ENCODE measurements at regions not wholly inside any gene's neighbourhood (a gene's known extent, or its start where the extent isn't known, plus 50 kb on each side); places are given as distances from the start of the nearest gene placed in this dataset.
"Not testable (repeated sequence)": the region's sequence is repeated elsewhere in the genome, so short reads cannot be mapped to it uniquely, and the experiment has no call there.

DNA sequence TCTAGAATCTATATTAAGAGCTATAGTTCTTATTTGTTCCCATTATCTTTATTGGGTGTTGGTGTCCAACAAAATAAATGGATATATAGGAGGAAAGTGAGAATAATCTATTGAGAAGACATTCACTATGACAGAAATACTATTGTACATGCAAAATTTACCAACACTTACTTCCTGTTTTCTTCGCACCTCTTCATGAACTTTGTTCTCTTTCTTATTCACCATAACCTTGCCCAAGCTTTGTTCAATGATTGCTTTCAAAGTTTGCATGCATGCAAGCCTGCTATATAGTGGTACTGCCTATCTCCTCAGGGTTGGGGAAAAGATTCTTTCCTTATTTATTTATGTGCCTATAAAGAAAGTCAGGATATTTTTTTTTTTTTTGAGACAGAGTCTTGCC lies 176.4 kb upstream of the JADE1 start:
- no peak overlapping the region for H2AFZ ChIP-seq (ENCODE audit: low read length)
- no peaks in the 10 kb centered on the region for H3K36me3 ChIP-seq (ENCODE audit: insufficient read depth, low read length)
- H3K79me2 ChIP-seq (ENCODE audit: insufficient read depth, low read length): no peaks in the 10 kb centered on the region
- no peaks in the 10 kb centered on the region for H3K27me3 ChIP-seq (ENCODE audit: insufficient read depth, low read length)
- no peak overlapping the region for H3K27ac ChIP-seq (ENCODE audit: low read depth, low read length)
- no peaks in the 10 kb centered on the region for H3K9me3 ChIP-seq (ENCODE audit: low read depth, low read length)
- no peaks in the 10 kb centered on the region for H4K20me1 ChIP-seq (ENCODE audit: insufficient read depth, low read length)
- no peak for TF ChIP-seq CTCF (IDR thresholded peaks at IDR 0.05; ENCODE audit: extremely low read depth, low read depth, low read length)
- no peaks in the 10 kb centered on the region for H3K4me1 ChIP-seq (ENCODE audit: insufficient read depth, low read length)
- no peak overlapping the region for H3K4me2 ChIP-seq (ENCODE audit: insufficient read depth, low read length)
- no peak overlapping the region for H3K4me3 ChIP-seq (ENCODE audit: insufficient read depth, low read length)
- DNase-seq (ENCODE audit: insufficient read length, low spot score, missing footprints): no peak

DNA sequence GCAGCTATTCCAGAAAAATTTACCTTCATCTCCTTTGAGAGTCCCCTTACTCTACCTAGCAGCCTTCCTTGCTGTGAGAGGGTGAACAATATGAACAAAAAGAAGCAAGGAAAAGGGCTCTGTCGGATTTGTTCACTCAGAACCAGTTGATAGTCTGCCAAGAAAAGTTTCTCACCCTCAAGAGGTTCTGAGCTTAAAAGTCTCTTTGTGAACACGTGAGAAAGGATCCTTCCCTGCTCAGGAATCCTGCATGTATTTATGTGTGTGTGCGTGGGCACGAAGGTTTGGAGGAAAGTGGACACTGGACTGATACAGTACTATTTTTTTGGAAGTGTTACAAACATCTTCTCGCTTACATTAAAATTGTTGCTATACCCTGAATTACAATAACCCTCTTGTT lies 178.6 kb upstream of the JADE1 start:
- Histone ChIP-seq H3K36me3 (ENCODE audit: insufficient read depth, low read length) (no peaks in the 10 kb centered on the region), H3K79me2 (ENCODE audit: insufficient read depth, low read length) (no peaks in the 10 kb centered on the region)
- peak; percentile 44 for DNase-seq (ENCODE audit: insufficient read length, low spot score, missing footprints)

GRCh38 chr4:128623508-128624215 lies 185.8 kb upstream of the JADE1 start:
- Histone ChIP-seq H4K20me1 (ENCODE audit: insufficient read depth, low read length) (no peaks in the 10 kb centered on the region), H3K27ac (ENCODE audit: low read depth, low read length) (no peak overlapping the region), H3K27me3 (ENCODE audit: insufficient read depth, low read length) (no peaks in the 10 kb centered on the region), H3K4me1 (ENCODE audit: insufficient read depth, low read length) (no peaks in the 10 kb centered on the region), H3K9me3 (ENCODE audit: low read depth, low read length) (no peaks in the 10 kb centered on the region), H2AFZ (ENCODE audit: low read length) (no peak overlapping the region), H3K4me3 (ENCODE audit: insufficient read depth, low read length) (no peak overlapping the region), H3K4me2 (ENCODE audit: insufficient read depth, low read length) (no peak overlapping the region), H3K79me2 (ENCODE audit: insufficient read depth, low read length) (no peaks in the 10 kb centered on the region), H3K36me3 (ENCODE audit: insufficient read depth, low read length) (no peaks in the 10 kb centered on the region)
- TF ChIP-seq CTCF (IDR thresholded peaks at IDR 0.05; ENCODE audit: extremely low read depth, low read depth, low read length): no peak
- DNase-seq (ENCODE audit: insufficient read length, low spot score, missing footprints): no peak

More for the DNA sequence above, 178.6 kb upstream of the JADE1 start:
- peak overlapping the region; percentile 41 for H2AFZ ChIP-seq (ENCODE audit: low read length)
- H3K4me3 ChIP-seq (ENCODE audit: insufficient read depth, low read length): no peak overlapping the region
- TF ChIP-seq CTCF (IDR thresholded peaks at IDR 0.05; ENCODE audit: extremely low read depth, low read depth, low read length): no peak
- H3K9me3 ChIP-seq (ENCODE audit: low read depth, low read length): no peaks in the 10 kb centered on the region
- H4K20me1 ChIP-seq (ENCODE audit: insufficient read depth, low read length): no peaks in the 10 kb centered on the region
- H3K27me3 ChIP-seq (ENCODE audit: insufficient read depth, low read length): no peaks in the 10 kb centered on the region
- no peaks in the 10 kb centered on the region for H3K4me1 ChIP-seq (ENCODE audit: insufficient read depth, low read length)
- H3K27ac ChIP-seq (ENCODE audit: low read depth, low read length): no peak overlapping the region
- H3K4me2 ChIP-seq (ENCODE audit: insufficient read depth, low read length): no peak overlapping the region

GRCh38 chr4:128620279-128620965 lies 189.1 kb upstream of the JADE1 start:
- not testable (repeated sequence) for DNase-seq (ENCODE audit: insufficient read length, low spot score, missing footprints); H3K4me3 ChIP-seq (ENCODE audit: insufficient read depth, low read length); H4K20me1 ChIP-seq (ENCODE audit: insufficient read depth, low read length); H3K4me1 ChIP-seq (ENCODE audit: insufficient read depth, low read length); H3K79me2 ChIP-seq (ENCODE audit: insufficient read depth, low read length); H3K9me3 ChIP-seq (ENCODE audit: low read depth, low read length); H3K27me3 ChIP-seq (ENCODE audit: insufficient read depth, low read length); H2AFZ ChIP-seq (ENCODE audit: low read length); H3K4me2 ChIP-seq (ENCODE audit: insufficient read depth, low read length); H3K27ac ChIP-seq (ENCODE audit: low read depth, low read length); H3K36me3 ChIP-seq (ENCODE audit: insufficient read depth, low read length)
